Pancreas (tissue), 10 donors: ENCODE measurements at regions not wholly inside any gene's neighbourhood (a gene's known extent, or its start where the extent isn't known, plus 50 kb on each side); places are given as distances from the start of the nearest gene placed in this dataset.
"Not testable (repeated sequence)": the region's sequence is repeated elsewhere in the genome, so short reads cannot be mapped to it uniquely, and the experiment has no call there.

Source experiments
- ATAC-seq, 4 donors: fragments of 200-7000 bp; cut with Tn5 transposase; one replicate each; pipeline versions ENCODE4 v1.8.0 to v1.9.1; 2020; ENCODE audit warnings: mild to moderate bottlenecking in 4 of 4, moderate library complexity in 4 of 4
- DNase-seq, 6 donors: peaks; one replicate each; pipeline ENCODE4 v3.0.0-alpha.2; 2020
- FAIRE-seq: peaks from 2 replicates; lab custom pipeline; 2012; peaks lifted over from hg19 to GRCh38; lab: Jason Lieb, UNC
- H3K27ac ChIP-seq, 4 donors: fragments of 200-600 bp; sonication (generic); 1 replicate in 3 of 4; 2 replicates in 1 of 4; pipeline versions ENCODE4 v1.5.0 to v1.8.0; 2020
- H3K27me3 ChIP-seq, 4 donors: fragments of 200-600 bp; one replicate each; pipeline ENCODE4 v1.8.0; 2021
- H3K36me3 ChIP-seq, 3 donors: fragments of 200-600 bp; sonication (generic) in 1 of 3; one replicate each; pipeline versions ENCODE4 v1.5.0 to v1.8.0; 2020 to 2021
- H3K4me1 ChIP-seq, 3 donors: fragments of 200-600 bp; one replicate each; pipeline ENCODE4 v1.8.0; 2021
- H3K4me3 ChIP-seq, 4 donors: fragments of 200-600 bp; sonication (generic) in 2 of 4; one replicate each; pipeline versions ENCODE4 v1.5.0 to v1.8.0; 2020 to 2021
- H3K9me3 ChIP-seq, 4 donors: fragments of 200-600 bp; one replicate each; pipeline ENCODE4 v1.8.0; 2021
- WGBS, 2 donors: extraction: QIAGEN DNeasy Blood & Tissue Kit; methylation state at CpG; one replicate each; pipeline ENCODE4 v1.1.7; 2013; 5-methylcytosine and 5-hydroxymethylcytosine counted together
- intact Hi-C, 3 donors: fragments of 100-400 bp; cut with DNase I; formaldehyde crosslinking; loops; one replicate each; pipeline versions ENCODE4 v1.11.1 to v1.14.2; 2022
- TF ChIP-seq, protein P1 (sequence below), 4 donors: fragments of 200-600 bp; sonication (generic) in 3 of 4; IDR thresholded peaks; one replicate each; pipeline versions ENCODE4 v1.5.0 to v1.8.0; 2021; ENCODE audit warnings: antibody characterized with exemption in 4 of 4
- donor health status: healthy with polysubstance abuse.
- donor health status: DM: no; HTN: no; CAD: no; lungs with moderate emphysema.
- donor health status: DM: no; HTN: no; CAD: no.
- donor health status: control.
- donor health status: control.
- donor health status: Bipolar disorder and iron deficiency.
- donor health status: DM: yes; HTN: yes; CAD: no.
- donor health status: DM: no; HTN: no; CAD: no.
- donor health status: DM: no; HTN: no; CAD: no.
- donor health status: DM: yes; HTN: yes; CAD: no.

DNA sequence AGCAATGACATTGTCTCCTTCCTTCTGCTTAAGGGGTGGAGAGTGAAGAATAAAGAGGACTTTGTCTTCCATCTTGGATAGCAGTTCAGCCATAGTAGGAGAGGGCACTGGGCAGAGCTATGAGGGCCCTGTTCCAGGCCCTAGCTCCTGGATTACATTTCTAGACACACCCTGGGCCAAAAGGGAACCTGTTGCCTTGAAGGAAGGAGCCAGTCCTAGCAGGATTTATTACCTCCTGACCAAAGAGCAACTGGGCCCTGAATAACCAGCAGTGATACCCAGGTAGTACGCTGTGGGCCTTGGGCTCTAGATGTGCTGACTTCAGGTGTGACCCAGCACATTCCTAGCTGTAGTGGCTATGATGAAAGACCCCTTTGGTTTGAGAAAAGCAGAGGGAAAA, 95.8 kb downstream of the RMI1 start:
- FAIRE-seq (no peak), ATAC-seq (no peak), DNase-seq (no peak)
- Histone ChIP-seq H3K4me3 (no peak overlapping the region), H3K27me3 (no peaks in the 10 kb centered on the region), H3K9me3 (no peaks in the 10 kb centered on the region), H3K27ac (no peak overlapping the region), H3K36me3 (no peaks in the 10 kb centered on the region), H3K4me1 (peaks cover 0 to 14% (median 3%) of the 10 kb centered on the region in 3 donors)
- TF ChIP-seq, protein P1, sequence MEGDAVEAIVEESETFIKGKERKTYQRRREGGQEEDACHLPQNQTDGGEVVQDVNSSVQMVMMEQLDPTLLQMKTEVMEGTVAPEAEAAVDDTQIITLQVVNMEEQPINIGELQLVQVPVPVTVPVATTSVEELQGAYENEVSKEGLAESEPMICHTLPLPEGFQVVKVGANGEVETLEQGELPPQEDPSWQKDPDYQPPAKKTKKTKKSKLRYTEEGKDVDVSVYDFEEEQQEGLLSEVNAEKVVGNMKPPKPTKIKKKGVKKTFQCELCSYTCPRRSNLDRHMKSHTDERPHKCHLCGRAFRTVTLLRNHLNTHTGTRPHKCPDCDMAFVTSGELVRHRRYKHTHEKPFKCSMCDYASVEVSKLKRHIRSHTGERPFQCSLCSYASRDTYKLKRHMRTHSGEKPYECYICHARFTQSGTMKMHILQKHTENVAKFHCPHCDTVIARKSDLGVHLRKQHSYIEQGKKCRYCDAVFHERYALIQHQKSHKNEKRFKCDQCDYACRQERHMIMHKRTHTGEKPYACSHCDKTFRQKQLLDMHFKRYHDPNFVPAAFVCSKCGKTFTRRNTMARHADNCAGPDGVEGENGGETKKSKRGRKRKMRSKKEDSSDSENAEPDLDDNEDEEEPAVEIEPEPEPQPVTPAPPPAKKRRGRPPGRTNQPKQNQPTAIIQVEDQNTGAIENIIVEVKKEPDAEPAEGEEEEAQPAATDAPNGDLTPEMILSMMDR (IDR thresholded peaks at IDR 0.05) = no peak
- 92 to 93% methylated on average over 1 of the region's 1 CpG for WGBS, 2 donors
- intact Hi-C loops = no loop called here

DNA sequence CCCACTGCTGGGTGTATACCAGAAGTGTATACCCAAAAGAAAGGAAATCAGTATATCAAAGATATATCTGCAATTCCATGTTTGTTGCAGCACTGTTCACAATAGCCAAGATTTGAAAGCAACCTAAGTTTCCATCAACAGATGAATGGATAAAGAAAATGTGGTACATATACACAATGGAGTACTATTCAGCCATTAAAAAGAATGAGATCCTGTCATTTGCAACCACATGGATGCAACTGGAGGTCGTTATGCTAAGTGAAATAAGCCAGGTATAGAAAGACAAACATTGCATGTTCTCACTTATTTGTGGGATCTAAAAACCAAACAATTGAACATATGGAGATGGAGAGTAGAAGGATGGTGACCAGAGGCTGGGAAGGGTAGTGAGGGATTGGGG, 97.2 kb downstream of the RMI1 start:
- 45 to 46% methylated on average over 1 of the region's 1 CpG for WGBS, 2 donors
- H3K27me3 ChIP-seq, H3K9me3 ChIP-seq, DNase-seq, intact Hi-C loops, ATAC-seq, FAIRE-seq, H3K27ac ChIP-seq, H3K4me1 ChIP-seq, H3K4me3 ChIP-seq, H3K36me3 ChIP-seq: not testable (repeated sequence)

DNA sequence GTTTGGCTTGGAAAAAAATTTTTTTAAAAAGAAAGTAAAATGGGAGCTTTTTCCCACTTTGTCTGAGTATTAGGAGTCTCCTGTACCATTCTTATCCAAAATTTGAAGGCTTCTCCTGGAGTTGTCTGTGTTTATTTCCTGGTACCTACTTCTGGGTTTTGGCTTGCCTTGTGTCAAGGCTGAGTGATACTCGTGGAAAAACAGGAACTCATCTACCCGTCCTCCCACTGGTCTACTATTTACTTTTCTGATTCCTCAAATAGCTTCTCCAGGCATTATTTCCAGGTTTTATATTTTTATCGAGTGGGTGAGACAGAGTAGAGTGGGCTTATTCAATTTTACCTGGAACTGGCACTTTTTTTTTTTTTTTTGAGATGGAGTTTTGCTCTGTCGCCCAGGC, 99.4 kb downstream of the RMI1 start:
- 25 to 38% methylated on average over 3 to 4 of the region's 4 CpGs for WGBS, 2 donors
- intact Hi-C loops = no loop called here

DNA sequence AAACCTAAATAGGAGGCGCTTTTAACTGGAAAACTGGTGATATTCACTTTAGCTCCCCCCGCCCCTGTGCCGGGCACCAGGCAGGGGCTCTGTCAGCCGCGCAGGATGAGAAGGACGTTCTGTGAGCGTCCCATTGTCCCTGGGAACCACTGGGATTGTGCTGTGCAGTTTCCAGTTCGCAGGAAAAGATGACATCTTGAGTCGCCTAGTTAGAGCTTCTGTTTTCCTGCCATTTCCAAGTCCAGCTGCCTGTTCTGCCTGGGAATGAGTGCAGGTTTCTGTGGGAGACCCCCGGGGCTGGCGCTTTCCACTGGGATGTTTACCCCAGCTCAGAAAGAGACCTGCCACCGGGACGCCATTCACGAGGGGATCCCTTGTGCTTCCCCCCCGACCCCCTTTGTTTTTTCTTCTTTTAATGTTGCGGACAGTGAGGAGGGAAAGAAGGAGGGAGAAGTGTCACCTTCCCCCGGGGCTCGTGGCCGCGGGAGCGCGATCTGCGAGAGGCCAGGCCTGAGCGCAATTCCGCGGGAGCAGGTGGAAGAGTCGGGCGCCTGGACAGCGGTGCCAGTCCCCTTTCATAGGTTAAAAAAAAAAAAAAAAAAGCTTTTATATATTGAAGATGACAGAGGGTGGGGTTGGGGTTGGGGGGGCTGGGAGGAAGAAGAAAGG, 121.5 kb downstream of the RMI1 start:
- WGBS, 2 donors = 16 to 23% methylated on average over 29 of the region's 29 CpGs
- H3K9me3 ChIP-seq = no peaks in the 10 kb centered on the region
- no peaks in the 10 kb centered on the region for H3K36me3 ChIP-seq
- H3K27me3 ChIP-seq = peaks cover 0 to 6% (median 0%) of the 10 kb centered on the region in 4 donors
- DNase-seq = no peak
- no peak overlapping the region for H3K27ac ChIP-seq
- TF ChIP-seq, protein P1 (IDR thresholded peaks at IDR 0.05) = no peak
- H3K4me1 ChIP-seq = no peaks in the 10 kb centered on the region
- intact Hi-C loops = no loop called here
- no peak overlapping the region for H3K4me3 ChIP-seq
- FAIRE-seq = no peak
- ATAC-seq = no peak

More for the DNA sequence above, 99.4 kb downstream of the RMI1 start:
- Histone ChIP-seq H3K27me3 (no peaks in the 10 kb centered on the region), H3K4me1 (no peaks in the 10 kb centered on the region), H3K4me3 (no peak overlapping the region), H3K36me3 (no peaks in the 10 kb centered on the region), H3K9me3 (no peaks in the 10 kb centered on the region), H3K27ac (no peak overlapping the region)
- DNase-seq (no peak), FAIRE-seq (no peak), ATAC-seq (no peak)
- TF ChIP-seq, protein P1 (IDR thresholded peaks at IDR 0.05) = no peak

DNA sequence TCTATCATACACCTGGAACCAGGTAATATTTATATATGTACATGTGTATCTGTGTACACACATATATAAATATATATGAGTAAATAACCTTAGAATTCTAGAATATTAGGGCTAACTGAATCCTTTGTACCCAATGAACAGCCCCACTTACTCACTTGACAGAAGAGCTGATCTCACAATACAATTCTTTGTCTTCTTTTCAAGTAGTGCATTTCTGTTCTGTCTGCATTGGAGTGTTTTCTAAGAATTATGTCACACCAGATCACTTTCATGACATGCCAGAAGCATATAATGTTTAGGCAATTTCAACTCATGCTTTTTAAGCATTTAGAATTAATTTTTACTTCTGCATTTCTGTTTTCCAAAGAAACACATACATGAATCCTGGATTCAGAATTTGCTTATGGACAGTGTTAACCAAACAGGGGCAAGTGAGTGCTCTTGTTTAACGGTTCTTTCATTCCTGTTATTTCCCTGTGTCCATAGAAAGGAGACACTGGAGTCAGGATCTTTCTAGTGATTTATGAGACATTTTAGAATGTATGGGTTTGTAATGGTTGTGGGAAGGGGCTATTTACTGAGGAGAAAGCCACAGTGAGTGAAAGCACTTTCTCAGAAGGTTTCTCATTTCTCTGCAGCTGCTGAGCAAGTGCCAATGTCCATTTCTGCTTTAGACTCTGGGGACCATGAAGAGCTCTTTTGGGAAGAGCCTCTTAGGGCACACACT, 123.2 kb downstream of the RMI1 start:
- TF ChIP-seq, protein P1 (IDR thresholded peaks at IDR 0.05) = no peak
- no peak for ATAC-seq
- H3K4me1 ChIP-seq = no peaks in the 10 kb centered on the region
- H3K4me3 ChIP-seq = no peak overlapping the region
- intact Hi-C loops = no loop called here
- H3K27ac ChIP-seq = no peak overlapping the region
- H3K36me3 ChIP-seq = no peaks in the 10 kb centered on the region
- H3K9me3 ChIP-seq = no peaks in the 10 kb centered on the region
- 34 to 44% methylated on average over 1 of the region's 1 CpG for WGBS, 2 donors
- H3K27me3 ChIP-seq = peaks cover 0 to 6% (median 0%) of the 10 kb centered on the region in 4 donors
- no peak for DNase-seq
- no peak for FAIRE-seq
